Hematopoietic multipotent progenitor cell (in vitro differentiated cells): ENCODE measurements at regions not wholly inside any gene's neighbourhood (a gene's known extent, or its start where the extent isn't known, plus 50 kb on each side); places are given as distances from the start of the nearest gene placed in this dataset.

Source experiments
- DNase-seq, 3 donors: peaks; one replicate each; pipeline ENCODE4 v3.0.0-alpha.2; 2011 to 2015; ENCODE audit warnings: low read depth in 2 of 3, low spot score in 2 of 3

DNA sequence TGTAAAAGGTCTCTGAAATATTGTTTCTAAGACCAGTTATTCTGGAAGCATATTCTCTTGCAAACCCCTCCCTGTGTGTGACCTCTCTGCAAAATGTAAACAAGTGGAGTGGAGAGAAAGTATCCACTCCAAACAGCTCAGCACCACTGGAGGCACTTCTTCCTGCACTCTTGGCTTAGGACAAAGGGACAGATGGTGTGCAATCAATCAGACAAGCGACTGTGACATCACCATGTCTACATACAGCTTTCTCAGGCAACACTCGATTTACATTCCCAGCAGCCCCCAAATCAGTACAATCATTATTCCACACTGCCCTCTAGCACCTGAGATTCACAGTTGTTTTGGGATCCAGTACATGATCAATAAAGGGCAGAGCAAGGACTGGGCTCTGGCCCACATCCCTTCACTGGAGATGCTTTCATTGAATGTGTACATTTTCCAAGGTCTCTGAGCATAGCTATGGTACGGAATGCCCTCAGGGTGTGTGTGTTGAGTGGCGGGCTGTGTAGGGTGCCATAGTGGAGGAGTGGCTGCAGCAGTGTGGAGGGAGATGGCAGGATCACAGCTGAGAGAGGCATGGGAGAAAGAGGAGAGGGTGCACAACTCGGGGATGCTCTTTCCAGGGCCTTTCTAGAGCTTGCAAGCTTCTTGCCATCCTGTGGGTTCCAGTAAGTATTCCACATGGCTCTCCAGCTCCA lies 311.8 kb upstream of the ST6GAL2 start:
- DNase-seq: no peak

GRCh38 chr2:107202962-107203591 lies 317.1 kb upstream of the ST6GAL2 start:
- no peak for DNase-seq

GRCh38 chr2:107215401-107216350 lies 329.7 kb upstream of the ST6GAL2 start:
- DNase-seq: no peak

GRCh38 chr2:107218208-107218607 lies 332.2 kb upstream of the ST6GAL2 start:
- no peak for DNase-seq

- no peak for DNase-seq
These were observed 336.5 kb upstream of the ST6GAL2 start for GRCh38 chr2:107222466-107222865.

DNA sequence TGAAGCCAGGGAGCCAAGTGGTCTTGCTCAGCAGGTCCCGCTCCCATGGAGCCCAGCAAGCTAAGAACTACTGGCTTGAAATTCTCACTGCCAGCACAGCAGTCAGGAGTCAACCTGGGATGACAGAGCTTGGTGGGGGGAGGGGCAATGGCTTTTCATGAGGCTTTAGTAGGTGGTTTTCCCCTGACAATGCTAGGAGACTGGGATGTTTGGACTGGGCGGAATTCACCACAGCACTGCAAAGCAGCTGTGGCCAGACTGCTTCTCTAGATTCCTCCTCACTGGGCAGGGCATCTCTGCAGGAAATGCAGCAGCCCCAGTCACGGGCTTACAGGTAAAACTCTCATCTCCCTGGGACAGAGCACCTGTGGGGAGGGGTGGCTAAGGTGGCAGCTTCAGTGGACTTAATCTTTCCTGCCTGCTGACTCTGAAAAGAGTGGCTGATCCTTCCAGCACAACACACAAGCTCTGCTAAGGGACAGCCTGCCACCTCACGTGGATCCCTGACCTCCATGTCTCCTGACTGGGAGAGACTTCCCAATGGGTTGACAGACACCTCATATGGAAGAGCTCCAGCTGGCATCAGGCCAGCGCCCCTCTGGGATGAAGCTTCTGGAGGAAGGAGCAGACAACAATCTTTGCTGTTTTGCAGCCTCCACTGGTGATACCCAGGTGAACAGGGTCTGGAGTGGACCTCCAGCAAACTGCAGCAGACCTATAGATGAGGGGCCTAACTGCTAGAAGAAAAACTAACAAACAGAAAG lies 349.7 kb upstream of the ST6GAL2 start:
- no peak for DNase-seq

- no peak for DNase-seq
These were observed 356.8 kb upstream of the ST6GAL2 start for GRCh38 chr2:107242811-107243210.

GRCh38 chr2:107248932-107249331 lies 363.0 kb upstream of the ST6GAL2 start:
- no peak for DNase-seq

DNA sequence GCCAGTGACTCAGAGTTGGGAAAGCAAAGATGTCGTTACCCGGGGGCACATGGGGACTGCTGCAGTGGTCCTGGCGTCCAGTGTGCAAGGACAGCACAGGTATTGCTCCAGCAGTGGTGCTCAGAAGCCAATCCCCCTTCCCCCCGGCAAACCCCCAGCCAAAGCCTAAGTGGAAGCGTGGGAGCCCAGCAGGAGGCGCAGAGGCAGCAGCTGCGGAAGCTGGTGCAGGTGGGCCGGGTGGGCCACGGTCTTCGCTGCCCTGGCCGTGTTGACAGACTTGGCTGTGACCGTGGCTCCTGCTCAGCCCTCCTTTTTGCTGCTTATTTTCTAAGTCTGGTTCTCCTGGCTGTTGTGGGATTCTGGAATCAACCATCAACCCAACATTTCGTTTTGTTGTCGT lies 369.8 kb upstream of the ST6GAL2 start:
- no peak for DNase-seq

DNA sequence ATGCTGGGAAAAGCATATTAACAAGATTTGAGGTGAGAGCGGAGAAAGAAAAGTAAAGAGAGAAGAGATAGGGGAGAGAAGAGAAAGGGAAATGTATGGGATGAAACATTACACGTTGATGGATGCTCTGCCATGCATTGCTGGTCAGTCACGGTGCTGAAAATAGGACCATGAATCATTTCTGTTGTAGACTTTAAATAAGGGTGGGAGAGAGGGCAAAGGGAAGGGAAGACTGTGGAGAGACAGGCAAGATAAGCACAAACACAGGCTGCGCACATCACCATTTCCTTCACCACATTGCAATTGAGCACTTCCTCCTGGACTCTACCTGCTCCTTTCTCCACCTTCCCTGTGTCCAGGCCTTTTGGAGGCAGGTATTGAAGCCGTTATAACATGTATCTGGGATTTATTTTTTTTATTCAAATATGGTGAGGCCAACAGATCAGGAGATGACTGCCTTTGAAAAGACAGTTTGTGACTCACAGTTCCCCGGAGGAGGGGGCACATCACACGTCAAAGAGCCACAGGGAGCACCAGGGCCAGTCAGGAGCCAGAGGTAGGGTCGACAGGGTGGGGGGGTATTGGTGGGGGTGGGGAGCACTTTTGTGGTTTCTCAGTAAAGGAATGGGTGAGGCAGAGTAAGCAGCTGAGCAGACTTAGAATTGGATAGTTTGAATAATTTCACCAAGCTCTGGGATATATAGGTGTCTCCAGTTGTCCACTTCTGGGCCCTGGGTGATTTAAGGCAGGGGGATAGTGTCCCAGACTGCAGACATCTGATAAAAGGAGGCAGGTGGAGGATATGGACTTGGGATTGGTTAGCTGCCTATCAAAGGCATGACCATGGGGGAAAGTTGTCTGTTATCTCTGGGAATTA lies 372.8 kb upstream of the ST6GAL2 start:
- no peak for DNase-seq

DNA sequence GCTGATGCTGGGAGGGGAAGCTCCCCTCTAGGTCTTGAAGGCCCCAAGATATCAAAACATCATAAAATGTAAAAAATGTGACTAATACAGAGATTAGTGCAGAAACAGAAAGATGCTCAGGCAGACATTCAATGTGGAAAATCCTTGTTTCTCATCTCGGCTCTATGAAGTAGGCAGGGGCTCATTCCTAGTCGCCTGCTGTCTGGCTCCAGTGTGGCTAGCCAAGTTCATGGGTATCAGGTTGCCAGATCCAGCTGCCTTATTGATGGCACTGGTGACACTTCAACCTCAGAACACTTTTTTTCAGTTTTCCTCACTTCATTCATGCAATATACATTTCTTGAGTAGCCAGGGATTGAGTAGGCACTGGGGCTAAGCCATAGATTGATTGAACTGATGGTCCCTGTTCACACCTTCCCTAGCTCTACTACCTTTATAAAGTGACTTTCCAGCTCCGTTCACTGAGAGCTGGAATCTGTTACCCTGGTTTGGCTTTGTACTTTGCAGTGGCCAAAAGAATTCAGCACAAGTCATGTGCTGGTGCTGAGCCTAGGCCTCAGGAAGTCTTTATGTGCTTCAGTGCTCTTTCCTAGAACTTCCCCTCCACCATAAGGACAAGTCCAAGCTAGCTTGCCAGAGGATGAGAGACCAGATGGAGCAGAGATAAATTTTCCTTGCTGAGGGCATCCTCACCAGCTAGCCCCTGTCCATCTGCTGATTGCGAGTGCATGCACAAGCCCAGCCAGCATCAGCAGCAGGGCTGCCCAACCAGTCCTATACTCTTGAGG lies 373.6 kb upstream of the ST6GAL2 start:
- no peak for DNase-seq

- no peak for DNase-seq
These were observed 377.7 kb upstream of the ST6GAL2 start for GRCh38 chr2:107263628-107264027.

DNA sequence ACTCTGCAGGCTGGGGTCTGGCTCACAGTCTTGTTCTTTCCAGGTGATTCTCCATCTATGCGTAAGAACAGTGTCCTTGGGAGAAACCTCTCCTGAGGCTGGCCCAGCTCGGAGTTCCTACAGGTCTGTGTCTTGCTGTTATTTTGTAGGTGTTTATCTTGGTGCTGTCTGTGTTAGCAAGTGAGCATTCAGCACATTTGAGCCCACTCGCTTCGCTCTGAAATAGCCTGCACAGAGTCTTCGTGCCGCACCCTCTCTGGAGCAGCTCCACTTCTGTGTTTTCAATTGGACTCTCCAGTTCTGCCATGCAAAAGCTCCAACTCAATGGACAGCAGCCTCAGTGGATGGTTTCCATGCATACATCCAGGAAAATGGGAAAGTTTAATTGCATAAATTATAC lies 378.2 kb upstream of the ST6GAL2 start:
- no peak for DNase-seq

DNA sequence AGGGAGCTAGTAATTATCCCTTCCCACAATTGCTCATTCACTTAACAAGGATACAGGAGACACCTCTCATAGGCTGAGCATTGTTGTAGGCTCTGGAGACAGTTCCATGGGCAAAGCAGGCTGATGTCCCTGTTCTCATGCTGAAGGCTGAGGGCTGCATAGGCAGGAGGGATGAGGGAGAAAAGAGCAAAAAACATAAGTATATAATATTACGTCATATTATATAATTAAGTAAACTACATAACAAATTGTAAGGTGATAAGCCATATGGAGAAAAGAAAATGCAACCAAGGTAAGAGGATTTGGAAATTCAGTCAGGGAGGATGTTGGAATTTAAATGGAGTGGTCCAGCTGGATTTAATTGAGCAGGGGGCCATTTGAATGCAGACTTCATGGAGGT lies 380.6 kb upstream of the ST6GAL2 start:
- no peak for DNase-seq

GRCh38 chr2:107267086-107267485 lies 381.1 kb upstream of the ST6GAL2 start:
- no peak for DNase-seq

DNA sequence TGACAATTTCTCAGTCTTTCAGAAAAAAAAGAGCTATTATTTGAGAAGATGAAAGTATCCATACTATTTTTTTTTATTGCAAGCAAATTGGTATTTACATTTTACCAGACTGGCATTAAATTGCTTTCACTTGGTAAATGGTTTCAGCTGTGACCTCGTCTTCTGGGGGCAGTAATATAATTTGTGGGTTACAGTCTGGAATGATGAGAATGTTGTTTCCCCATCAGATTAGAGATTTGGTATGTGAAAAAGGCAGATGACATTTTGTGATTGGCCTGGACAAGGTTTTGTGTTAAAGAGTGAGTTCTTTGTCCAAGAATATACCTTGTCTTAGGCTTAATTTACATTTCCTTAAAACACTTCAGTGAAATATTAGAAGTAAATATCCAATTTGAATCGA lies 390.1 kb upstream of the ST6GAL2 start:
- DNase-seq: no peak

DNA sequence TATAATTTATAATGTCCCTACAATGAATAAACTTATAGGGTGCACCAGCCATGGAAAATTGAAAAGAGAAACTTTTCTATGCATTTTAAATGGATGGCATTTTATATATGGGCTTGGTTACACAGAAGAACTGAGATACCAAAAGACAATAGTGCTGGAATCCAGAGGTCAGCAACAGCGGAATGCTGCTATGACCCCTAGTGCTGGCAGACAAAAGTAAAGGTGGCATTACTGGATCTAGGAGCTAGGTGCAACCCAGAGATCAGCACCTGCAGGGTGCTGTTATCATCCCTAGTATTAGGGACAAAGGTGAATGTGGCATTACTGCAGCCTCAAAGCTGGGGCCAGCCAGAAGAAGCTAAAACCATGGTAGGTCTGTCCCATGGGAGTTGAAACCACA lies 392.7 kb upstream of the ST6GAL2 start:
- no peak for DNase-seq

GRCh38 chr2:107281637-107282036 lies 395.7 kb upstream of the ST6GAL2 start:
- no peak for DNase-seq

GRCh38 chr2:107282135-107282534 lies 396.2 kb upstream of the ST6GAL2 start:
- no peak for DNase-seq
